Prostate gland (tissue), 2 donors: ENCODE measurements at regions not wholly inside any gene's neighbourhood (a gene's known extent, or its start where the extent isn't known, plus 50 kb on each side); places are given as distances from the start of the nearest gene placed in this dataset.

Source experiments
- DNase-seq: peaks from one replicate; pipeline ENCODE4 v3.0.0-alpha.2; 2019; ENCODE audit warnings: low spot score
- H3K27ac ChIP-seq, 2 donors: fragments of 200-600 bp; sonication (generic); 2 replicates each; pipeline ENCODE4 v1.5.1; 2017 to 2019
- H3K27me3 ChIP-seq: fragments of 200-600 bp; sonication (generic); replicated peaks from 2 replicates; pipeline ENCODE4 v1.5.1; 2019; ENCODE audit not compliant: insufficient read depth
- H3K36me3 ChIP-seq, 2 donors: fragments of 200-600 bp; sonication (generic); 1 replicate in 1 of 2; 2 replicates in 1 of 2; pipeline versions ENCODE4 v1.5.1 to v1.8.1; 2017 to 2019
- H3K4me1 ChIP-seq: fragments of 200-600 bp; sonication (generic); replicated peaks from 2 replicates; pipeline ENCODE4 v1.5.1; 2019
- H3K4me3 ChIP-seq, 2 donors: fragments of 200-600 bp; sonication (generic); 2 replicates each; pipeline ENCODE4 v1.5.1; 2017 to 2019
- H3K9me3 ChIP-seq: fragments of 200-600 bp; sonication (generic); 2 replicates; pipeline ENCODE4 v1.5.1; 2017
- POLR2A ChIP-seq: fragments of 450-650 bp; IDR thresholded peaks from one replicate; pipeline ENCODE4 v1.6.1; 2016; ENCODE audit warnings: antibody characterized with exemption, mild to moderate bottlenecking
- POLR2AphosphoS5 ChIP-seq: sonication (generic); formaldehyde crosslinking; IDR thresholded peaks from one replicate; pipeline ENCODE4 v1.6.1; 2017; ENCODE audit warnings: antibody characterized with exemption
- WGBS: methylation state at CpG from one replicate; pipeline ENCODE4 v1.1.5; 2018; 5-methylcytosine and 5-hydroxymethylcytosine counted together
- intact Hi-C: fragments of 100-400 bp; cut with DNase I; formaldehyde crosslinking; loops from one replicate; pipeline ENCODE4 v1.14.2; 2022
- TF ChIP-seq, protein P1 (sequence below), 4 experiments: fragments of 200-600 bp in 2 of 4; fragments of 450-650 bp in 2 of 4; sonication (generic) in 2 of 4; IDR thresholded peaks; 1 replicate in 3 of 4; 2 replicates in 1 of 4; pipeline ENCODE4 v1.5.1; 2016 to 2019; ENCODE audit warnings: antibody characterized with exemption in 4 of 4, mild to moderate bottlenecking in 2 of 4, moderate library complexity in 2 of 4

- no peak overlapping the region for H3K27ac ChIP-seq
- intact Hi-C loops = no loop called here
- no peak for TF ChIP-seq POLR2AphosphoS5
- TF ChIP-seq, protein P1, sequence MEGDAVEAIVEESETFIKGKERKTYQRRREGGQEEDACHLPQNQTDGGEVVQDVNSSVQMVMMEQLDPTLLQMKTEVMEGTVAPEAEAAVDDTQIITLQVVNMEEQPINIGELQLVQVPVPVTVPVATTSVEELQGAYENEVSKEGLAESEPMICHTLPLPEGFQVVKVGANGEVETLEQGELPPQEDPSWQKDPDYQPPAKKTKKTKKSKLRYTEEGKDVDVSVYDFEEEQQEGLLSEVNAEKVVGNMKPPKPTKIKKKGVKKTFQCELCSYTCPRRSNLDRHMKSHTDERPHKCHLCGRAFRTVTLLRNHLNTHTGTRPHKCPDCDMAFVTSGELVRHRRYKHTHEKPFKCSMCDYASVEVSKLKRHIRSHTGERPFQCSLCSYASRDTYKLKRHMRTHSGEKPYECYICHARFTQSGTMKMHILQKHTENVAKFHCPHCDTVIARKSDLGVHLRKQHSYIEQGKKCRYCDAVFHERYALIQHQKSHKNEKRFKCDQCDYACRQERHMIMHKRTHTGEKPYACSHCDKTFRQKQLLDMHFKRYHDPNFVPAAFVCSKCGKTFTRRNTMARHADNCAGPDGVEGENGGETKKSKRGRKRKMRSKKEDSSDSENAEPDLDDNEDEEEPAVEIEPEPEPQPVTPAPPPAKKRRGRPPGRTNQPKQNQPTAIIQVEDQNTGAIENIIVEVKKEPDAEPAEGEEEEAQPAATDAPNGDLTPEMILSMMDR (IDR thresholded peaks at IDR 0.05) = no peak
- no peak for TF ChIP-seq POLR2A
- 85% methylated on average over 2 of the region's 2 CpGs for WGBS
- H3K4me1 ChIP-seq = no peaks in the 10 kb centered on the region
- no peaks in the 10 kb centered on the region for H3K27me3 ChIP-seq
- DNase-seq = no peak
- no peak overlapping the region for H3K4me3 ChIP-seq
- H3K9me3 ChIP-seq = no peaks in the 10 kb centered on the region
- H3K36me3 ChIP-seq = no peaks in the 10 kb centered on the region
Measured at GRCh38 chr18:76307293-76307690, 187.8 kb downstream of the ZNF516 start.

DNA sequence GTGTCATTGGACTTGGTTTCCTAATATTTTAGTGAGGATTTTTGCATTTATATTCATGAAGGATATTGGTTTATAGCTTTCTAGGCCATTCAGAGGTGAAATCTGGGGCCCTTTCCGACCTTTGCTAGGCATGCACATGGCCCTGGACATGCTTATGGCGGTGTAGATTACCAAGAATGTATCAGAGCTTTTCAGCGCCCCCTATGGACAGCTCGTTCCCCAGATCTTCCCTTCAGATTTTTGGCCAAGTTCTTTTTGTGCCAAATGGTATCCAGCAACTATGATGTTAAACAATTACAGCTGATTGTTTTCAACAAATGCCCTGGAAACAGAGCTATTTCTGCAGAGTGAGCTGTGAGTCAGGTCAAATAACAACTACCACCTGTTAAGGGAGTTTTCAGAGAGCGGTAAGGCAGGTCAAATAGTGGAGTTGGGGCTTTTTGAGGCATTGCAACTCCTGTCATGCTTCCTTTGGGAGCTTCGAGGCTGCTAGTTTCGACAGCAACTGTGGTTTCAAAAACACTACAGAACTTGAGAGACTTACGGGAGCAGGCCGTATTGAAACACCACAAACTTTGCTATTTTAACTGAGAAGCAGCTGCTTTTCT, 188.3 kb downstream of the ZNF516 start:
- no peaks in the 10 kb centered on the region for H3K36me3 ChIP-seq
- H3K27me3 ChIP-seq = no peaks in the 10 kb centered on the region
- H3K4me1 ChIP-seq = no peaks in the 10 kb centered on the region
- H3K27ac ChIP-seq = no peak overlapping the region
- 82% methylated on average over 9 of the region's 9 CpGs for WGBS
- H3K4me3 ChIP-seq = no peak overlapping the region
- TF ChIP-seq, protein P1 (IDR thresholded peaks at IDR 0.05) = no peak
- TF ChIP-seq POLR2A (no peak), POLR2AphosphoS5 (no peak)
- DNase-seq = no peak
- no peaks in the 10 kb centered on the region for H3K9me3 ChIP-seq
- intact Hi-C loops = no loop called here

GRCh38 chr18:76285866-76286265, 209.2 kb downstream of the ZNF516 start:
- 76% methylated on average over 3 of the region's 3 CpGs for WGBS
- no peak overlapping the region for H3K27ac ChIP-seq
- DNase-seq = no peak
- no peaks in the 10 kb centered on the region for H3K4me1 ChIP-seq
- no peaks in the 10 kb centered on the region for H3K9me3 ChIP-seq
- intact Hi-C loops = no loop called here
- TF ChIP-seq, protein P1 (IDR thresholded peaks at IDR 0.05) = no peak
- TF ChIP-seq POLR2A (no peak), POLR2AphosphoS5 (no peak)
- no peak overlapping the region for H3K4me3 ChIP-seq
- H3K27me3 ChIP-seq = no peaks in the 10 kb centered on the region
- no peaks in the 10 kb centered on the region for H3K36me3 ChIP-seq

DNA sequence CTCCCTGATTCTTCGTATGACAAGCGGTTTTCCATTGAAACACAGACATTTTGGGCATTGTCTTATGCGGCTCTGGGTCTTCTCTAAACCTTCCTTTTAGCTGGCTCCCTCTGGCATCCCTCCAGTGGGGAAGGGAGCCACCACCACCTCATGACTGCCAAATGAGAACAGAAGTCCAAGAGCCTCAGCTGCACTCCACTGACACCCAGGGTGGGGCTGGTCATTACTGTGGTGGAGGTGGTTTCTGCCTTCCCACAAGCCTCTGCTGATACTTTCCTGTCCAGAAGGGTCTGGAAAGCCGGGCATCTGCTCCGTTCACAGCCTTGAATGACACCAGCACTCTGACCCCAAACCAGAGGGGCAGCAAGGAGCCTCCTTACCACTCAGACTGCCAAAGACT, 213.5 kb downstream of the ZNF516 start:
- H3K27ac ChIP-seq = no peak overlapping the region
- no peaks in the 10 kb centered on the region for H3K27me3 ChIP-seq
- TF ChIP-seq POLR2A (no peak), POLR2AphosphoS5 (no peak)
- TF ChIP-seq, protein P1 (IDR thresholded peaks at IDR 0.05) = no peak
- H3K36me3 ChIP-seq = no peaks in the 10 kb centered on the region
- H3K4me3 ChIP-seq = no peak overlapping the region
- H3K4me1 ChIP-seq = no peaks in the 10 kb centered on the region
- WGBS = 52% methylated on average over 5 of the region's 5 CpGs
- no peak for DNase-seq
- intact Hi-C loops = no loop called here
- H3K9me3 ChIP-seq = no peaks in the 10 kb centered on the region

- intact Hi-C loops = no loop called here
- 57% methylated on average over 4 of the region's 4 CpGs for WGBS
- no peak for TF ChIP-seq POLR2AphosphoS5
- TF ChIP-seq POLR2A = no peak
- TF ChIP-seq, protein P1 (IDR thresholded peaks at IDR 0.05) = no peak
- no peak overlapping the region for H3K27ac ChIP-seq
- H3K4me3 ChIP-seq = no peak overlapping the region
- DNase-seq = no peak
- no peaks in the 10 kb centered on the region for H3K27me3 ChIP-seq
- no peaks in the 10 kb centered on the region for H3K36me3 ChIP-seq
- no peaks in the 10 kb centered on the region for H3K9me3 ChIP-seq
- H3K4me1 ChIP-seq = no peaks in the 10 kb centered on the region
Measured at GRCh38 chr18:76277801-76278200, 217.2 kb downstream of the ZNF516 start.
